ENCODE measurements at regions not wholly inside any gene's neighbourhood (a gene's known extent, or its start where the extent isn't known, plus 50 kb on each side); places are given as distances from the start of the nearest gene placed in this dataset.

DNA sequence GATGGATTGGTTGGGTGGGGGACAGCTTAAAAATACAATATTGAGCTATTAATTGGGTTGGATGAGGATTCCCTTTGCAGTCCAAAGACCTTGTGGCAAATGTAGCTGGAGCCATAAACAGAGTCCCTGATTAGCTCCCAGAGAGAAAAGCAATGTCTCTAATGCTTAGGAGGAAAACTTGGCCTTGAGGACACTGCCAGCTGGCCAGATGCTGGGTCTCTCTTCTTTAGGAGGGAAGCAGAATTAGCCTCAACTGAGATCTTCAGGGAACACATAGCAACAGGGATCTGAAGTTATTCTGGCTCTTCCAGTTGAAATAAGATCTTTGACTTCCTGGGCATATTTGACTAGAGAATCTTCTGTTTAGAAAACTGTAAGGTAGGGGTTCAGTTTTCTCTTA, 121.7 kb upstream of the WWC1 start:
- no peak for TF ChIP-seq CTCF (IDR thresholded peaks at IDR 0.05; ENCODE audit: low read depth, low read length, missing control alignments)
- no peak overlapping the region for H3K4me3 ChIP-seq (ENCODE audit: low read depth, low read length)
- DNase-seq (ENCODE audit: low read depth), result no peak

DNA sequence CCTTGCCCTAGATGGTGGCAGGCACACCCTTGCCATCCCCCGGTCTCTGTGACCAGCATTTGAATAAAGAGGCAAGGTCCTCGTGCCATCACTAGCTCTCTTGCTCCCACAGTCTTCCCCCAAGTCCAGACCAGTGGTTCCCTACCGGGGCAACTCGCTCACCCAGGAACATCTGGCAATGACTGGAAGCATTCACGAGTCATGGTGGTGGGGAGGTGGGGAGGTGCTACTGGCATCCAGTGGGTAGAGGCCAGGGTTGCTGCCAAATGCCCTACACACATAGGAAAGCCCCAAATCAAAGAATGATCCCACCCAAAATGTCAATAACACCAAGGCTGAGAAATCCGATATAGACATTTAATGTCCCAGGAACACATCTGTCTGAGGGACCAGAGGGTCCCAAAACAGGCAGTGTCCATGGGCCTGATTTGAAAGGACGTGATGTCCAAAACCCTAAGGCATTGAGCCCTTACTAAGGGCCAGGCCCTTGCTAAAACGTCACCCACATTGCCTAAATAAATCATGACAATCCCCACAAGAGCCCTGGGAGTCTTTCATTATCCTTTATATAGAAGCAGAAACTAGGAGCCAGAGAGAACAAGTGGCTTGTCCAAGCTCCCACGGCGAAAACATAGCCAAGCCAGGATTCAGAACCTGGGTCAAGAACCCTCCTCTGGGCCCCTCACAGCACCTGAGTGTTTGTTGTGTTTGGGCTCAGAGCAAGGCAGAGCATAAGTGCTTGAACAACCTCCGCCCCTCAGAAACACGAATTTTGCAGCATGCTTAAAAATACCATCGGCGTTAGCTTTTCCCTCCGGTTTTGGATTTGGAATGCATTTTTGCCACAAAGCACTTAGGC, 119.3 kb upstream of the WWC1 start:
- no peak overlapping the region for H3K4me3 ChIP-seq (ENCODE audit: low read depth, low read length)
- DNase-seq (ENCODE audit: low read depth), result no peak
- no peak for TF ChIP-seq CTCF (IDR thresholded peaks at IDR 0.05; ENCODE audit: low read depth, low read length, missing control alignments)

GRCh38 chr5:168172760-168173223, 118.7 kb upstream of the WWC1 start:
- H3K4me3 ChIP-seq (ENCODE audit: low read depth, low read length), result no peak overlapping the region
- no peak for TF ChIP-seq CTCF (IDR thresholded peaks at IDR 0.05; ENCODE audit: low read depth, low read length, missing control alignments)
- DNase-seq (ENCODE audit: low read depth), result no peak

DNA sequence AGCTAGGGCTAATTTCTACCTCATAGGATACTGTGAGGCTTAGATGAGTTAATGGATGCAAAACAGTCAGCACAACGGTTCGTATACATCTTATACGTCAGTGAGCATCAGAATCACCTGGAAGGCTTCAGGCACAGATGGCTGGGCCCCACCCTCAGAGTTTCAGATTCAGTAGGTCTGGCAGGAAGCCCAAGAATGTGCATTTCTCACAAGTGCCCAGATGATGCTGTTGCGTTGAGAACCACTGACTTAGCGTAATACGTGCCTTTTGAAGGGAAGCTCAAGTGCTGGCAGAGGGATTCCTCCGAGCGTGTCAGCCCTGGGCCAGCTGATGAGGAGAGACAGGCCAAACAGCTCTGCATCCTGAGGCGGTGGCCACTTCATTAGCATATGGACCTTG, 117.1 kb upstream of the WWC1 start:
- peak; percentile 25 for DNase-seq (ENCODE audit: low read depth)
- no peak for TF ChIP-seq CTCF (IDR thresholded peaks at IDR 0.05; ENCODE audit: low read depth, low read length, missing control alignments)
- H3K4me3 ChIP-seq (ENCODE audit: low read depth, low read length), result no peak overlapping the region

DNA sequence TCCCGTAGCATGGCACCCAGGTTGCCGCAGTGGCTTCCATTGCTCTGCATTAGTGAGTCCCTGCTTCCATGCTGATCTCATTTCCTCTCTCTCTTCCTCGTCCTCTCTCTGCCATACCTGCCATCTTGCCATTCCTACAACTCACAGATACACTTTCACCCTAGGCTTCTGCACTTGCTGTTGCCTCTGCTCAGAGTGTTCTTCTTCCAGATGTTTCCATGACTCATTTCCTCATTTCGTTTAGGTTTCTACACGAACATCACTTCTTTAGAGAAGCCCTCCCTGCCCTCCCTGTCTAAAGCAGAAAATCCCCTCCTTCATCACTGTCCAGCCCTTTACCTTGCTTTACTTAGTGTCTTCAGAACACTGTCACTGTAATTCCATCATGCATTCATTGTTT, 115.2 kb upstream of the WWC1 start:
- H3K4me3 ChIP-seq (ENCODE audit: low read depth, low read length), result no peak overlapping the region
- DNase-seq (ENCODE audit: low read depth), result no peak
- TF ChIP-seq CTCF (IDR thresholded peaks at IDR 0.05; ENCODE audit: low read depth, low read length, missing control alignments), result no peak

DNA sequence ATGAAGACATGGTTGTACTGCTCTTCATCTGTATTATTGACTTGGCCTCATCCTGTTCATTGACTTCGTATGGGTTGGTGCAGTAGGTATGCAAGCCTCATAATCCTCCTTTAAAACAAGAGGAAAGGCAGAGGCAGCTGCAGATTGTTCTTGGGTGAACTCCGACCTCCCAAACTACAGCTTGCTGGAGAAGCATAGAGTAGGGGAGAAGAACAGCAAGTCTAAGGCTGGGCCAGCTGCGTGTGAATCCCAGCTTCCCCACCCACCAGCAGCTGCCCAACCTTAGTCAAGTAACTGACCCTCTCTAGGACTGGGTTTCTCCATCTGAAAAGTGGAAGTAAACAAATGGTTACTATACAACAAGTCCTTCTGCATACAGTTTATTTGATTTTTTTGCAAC, 114.5 kb upstream of the WWC1 start:
- no peak for TF ChIP-seq CTCF (IDR thresholded peaks at IDR 0.05; ENCODE audit: low read depth, low read length, missing control alignments)
- H3K4me3 ChIP-seq (ENCODE audit: low read depth, low read length), result no peak overlapping the region
- DNase-seq (ENCODE audit: low read depth), result no peak

Data from GM12864 (cell line).